Breast epithelium (tissue), 3 donors: ENCODE measurements at regions not wholly inside any gene's neighbourhood (a gene's known extent, or its start where the extent isn't known, plus 50 kb on each side); places are given as distances from the start of the nearest gene placed in this dataset.

Experiments used
- POLR2A ChIP-seq: fragments of 450-650 bp; IDR thresholded peaks from one replicate; pipeline ENCODE4 v1.6.1; 2016; ENCODE audit warnings: antibody characterized with exemption, mild to moderate bottlenecking, moderate library complexity
- TF ChIP-seq, protein P1 (sequence below), 3 donors: fragments of 450-650 bp; IDR thresholded peaks; one replicate each; pipeline ENCODE4 v1.5.1; 2016 to 2017; ENCODE audit warnings: antibody characterized with exemption in 3 of 3, mild to moderate bottlenecking in 3 of 3, moderate library complexity in 3 of 3

DNA sequence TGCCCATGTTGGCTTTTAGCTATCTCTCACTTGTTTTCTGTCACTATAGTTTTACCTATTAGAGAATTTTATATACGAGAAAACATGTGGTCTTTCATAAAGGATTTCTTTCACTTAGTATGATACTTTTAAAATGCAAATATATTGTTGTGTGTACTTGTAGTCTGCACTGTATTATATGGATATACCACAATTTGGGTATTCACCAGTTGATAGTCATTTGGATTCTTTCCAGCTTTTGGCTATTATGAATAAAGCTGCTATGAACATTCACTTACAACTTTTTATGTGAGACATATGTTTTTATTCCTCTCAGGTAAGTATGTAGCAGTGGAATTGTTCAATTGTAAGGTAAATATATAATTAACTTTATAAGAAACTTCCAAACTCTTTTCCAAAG is 441.5 kb downstream of the GPATCH2 start:
- no peak for TF ChIP-seq POLR2A
- TF ChIP-seq, protein P1, sequence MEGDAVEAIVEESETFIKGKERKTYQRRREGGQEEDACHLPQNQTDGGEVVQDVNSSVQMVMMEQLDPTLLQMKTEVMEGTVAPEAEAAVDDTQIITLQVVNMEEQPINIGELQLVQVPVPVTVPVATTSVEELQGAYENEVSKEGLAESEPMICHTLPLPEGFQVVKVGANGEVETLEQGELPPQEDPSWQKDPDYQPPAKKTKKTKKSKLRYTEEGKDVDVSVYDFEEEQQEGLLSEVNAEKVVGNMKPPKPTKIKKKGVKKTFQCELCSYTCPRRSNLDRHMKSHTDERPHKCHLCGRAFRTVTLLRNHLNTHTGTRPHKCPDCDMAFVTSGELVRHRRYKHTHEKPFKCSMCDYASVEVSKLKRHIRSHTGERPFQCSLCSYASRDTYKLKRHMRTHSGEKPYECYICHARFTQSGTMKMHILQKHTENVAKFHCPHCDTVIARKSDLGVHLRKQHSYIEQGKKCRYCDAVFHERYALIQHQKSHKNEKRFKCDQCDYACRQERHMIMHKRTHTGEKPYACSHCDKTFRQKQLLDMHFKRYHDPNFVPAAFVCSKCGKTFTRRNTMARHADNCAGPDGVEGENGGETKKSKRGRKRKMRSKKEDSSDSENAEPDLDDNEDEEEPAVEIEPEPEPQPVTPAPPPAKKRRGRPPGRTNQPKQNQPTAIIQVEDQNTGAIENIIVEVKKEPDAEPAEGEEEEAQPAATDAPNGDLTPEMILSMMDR (IDR thresholded peaks at IDR 0.05), result no peak
